Mononuclear cell (primary cell): ENCODE measurements at regions not wholly inside any gene's neighbourhood (a gene's known extent, or its start where the extent isn't known, plus 50 kb on each side); places are given as distances from the start of the nearest gene placed in this dataset.

ENCODE experiments used
- H3K27me3 ChIP-seq: 2 replicates; pipeline ENCODE4 v1.6.0; 2011; ENCODE audit warnings: low read length, control low read depth; ENCODE audit not compliant: insufficient read depth
- H3K4me1 ChIP-seq: 2 replicates; pipeline ENCODE4 v1.5.1; 2011; ENCODE audit warnings: mild to moderate bottlenecking, low read length, control low read depth; ENCODE audit not compliant: insufficient read depth
- H3K4me3 ChIP-seq: 2 replicates; pipeline ENCODE4 v1.5.1; 2011; ENCODE audit warnings: mild to moderate bottlenecking, low read length, moderate library complexity
- H3K9me3 ChIP-seq: 2 replicates; pipeline ENCODE4 v1.5.1; 2011; ENCODE audit warnings: low read depth, mild to moderate bottlenecking, control low read depth, low read length

DNA sequence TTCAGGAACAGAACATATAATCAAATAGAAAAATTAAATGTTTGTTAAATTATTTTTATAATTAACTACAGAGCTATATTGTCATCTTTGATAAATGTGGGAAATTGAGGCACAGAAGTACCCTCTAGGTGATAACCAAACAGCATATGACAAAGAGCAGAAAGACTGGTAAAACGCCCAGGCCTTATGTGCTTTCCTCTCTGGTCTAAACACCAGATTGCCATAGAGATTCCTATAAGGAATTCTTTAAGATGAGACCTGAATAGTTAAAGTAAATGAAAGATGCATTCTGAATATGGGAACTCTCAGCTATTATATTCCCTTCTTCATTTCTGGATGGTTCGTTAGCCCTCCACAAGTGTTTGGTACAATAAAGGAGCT is 140.0 kb upstream of the SOX5 start:
- H3K4me1 ChIP-seq = no peaks in the 10 kb centered on the region
- H3K9me3 ChIP-seq = no peaks in the 10 kb centered on the region
- H3K4me3 ChIP-seq = no peak overlapping the region
- no peaks in the 10 kb centered on the region for H3K27me3 ChIP-seq

DNA sequence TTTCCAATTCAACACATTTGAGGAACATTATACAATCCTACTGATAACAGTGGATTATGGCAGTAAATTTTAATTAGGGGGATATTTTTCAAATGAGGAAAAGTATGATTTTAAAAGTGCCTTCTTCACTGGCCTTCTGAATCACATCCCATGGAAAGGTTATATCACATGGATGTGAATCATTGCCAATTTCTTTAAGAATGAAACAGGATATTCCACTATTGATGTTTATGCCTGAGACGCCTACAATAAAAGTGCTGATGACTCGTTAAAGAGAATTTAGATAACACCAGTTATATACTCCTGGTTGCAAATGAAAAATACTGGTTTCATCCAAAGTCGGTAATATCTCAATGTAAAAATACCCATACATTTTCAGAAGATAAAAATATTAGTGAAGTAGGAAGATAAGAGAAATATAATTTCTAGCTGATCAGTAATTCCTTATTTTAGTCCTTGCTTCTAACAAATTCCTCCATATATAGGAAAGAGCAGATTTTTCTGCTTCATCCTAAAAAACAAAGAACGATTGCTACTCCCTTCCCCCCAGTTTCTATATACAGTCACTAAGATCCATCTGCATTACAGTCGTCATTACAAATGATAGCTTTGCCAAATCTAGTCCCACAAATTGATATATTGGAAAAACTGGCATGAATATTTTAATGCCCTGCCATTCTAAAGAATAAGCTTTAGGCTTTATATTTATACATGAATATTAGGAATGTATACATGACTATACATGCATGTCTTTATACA is 139.5 kb upstream of the SOX5 start:
- no peaks in the 10 kb centered on the region for H3K9me3 ChIP-seq
- H3K27me3 ChIP-seq = no peaks in the 10 kb centered on the region
- H3K4me3 ChIP-seq = no peak overlapping the region
- H3K4me1 ChIP-seq = no peaks in the 10 kb centered on the region

DNA sequence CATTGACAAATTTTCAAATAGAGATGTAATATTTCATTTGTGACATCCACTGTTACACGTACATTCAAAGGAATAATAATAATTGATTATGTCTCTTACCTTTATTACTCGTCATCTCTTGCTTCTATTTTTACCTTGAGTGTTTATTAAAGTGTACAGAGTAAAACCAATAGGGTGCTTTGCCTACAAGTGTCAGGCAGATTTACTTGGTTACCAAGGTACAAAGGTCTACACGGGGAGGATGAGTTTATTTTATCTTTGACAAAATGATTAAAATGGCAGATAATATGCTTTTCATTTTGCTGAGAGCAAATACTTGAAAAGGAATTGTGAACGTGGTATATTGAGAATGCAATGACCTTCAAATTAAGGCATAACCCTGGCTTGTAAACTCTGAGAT is 137.8 kb upstream of the SOX5 start:
- H3K4me1 ChIP-seq = no peaks in the 10 kb centered on the region
- H3K27me3 ChIP-seq = no peaks in the 10 kb centered on the region
- H3K9me3 ChIP-seq = no peaks in the 10 kb centered on the region

DNA sequence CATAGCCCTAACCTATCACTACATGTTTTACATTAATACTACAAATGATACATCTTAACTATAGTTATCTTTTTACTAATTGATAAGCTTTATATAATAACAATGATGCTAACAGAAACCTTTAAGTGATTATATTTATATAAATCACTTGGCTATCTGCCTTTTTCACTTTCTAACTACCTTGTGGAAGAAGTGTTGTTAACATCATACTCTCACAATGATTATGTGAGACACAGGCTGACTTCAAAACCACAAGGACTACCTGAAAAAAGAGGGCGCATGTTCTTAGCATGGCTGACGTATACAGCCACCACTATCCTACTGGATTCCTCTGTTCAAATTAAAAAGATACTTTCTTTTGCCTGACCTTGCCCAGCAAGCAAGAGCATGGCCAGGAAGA is 135.3 kb upstream of the SOX5 start:
- H3K27me3 ChIP-seq = no peaks in the 10 kb centered on the region
- H3K4me1 ChIP-seq = no peaks in the 10 kb centered on the region
- H3K9me3 ChIP-seq = no peaks in the 10 kb centered on the region
- H3K4me3 ChIP-seq = no peak overlapping the region

More for the DNA sequence above, 137.8 kb upstream of the SOX5 start:
- H3K4me3 ChIP-seq = no peak overlapping the region

DNA sequence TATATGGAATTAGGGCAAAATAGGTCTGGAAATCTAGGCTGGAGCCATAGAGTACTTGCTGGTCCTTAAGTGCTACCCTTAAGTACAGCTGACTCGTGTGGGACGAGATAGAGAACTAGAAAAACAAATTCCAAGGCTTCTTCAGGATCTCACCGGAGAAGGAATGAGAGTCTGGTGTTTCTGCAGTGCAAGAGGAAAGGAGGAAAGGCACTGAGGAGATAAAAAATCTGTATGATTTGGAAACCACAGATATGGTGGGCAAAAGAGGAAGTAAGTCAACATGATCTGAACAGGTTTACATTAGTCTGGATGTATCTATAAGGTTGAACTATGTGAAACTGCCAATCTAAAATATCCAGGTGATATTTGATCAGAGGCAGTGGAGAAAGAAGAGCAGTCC is 134.4 kb upstream of the SOX5 start:
- H3K4me3 ChIP-seq = no peak overlapping the region
- no peaks in the 10 kb centered on the region for H3K4me1 ChIP-seq
- H3K27me3 ChIP-seq = no peaks in the 10 kb centered on the region
- no peaks in the 10 kb centered on the region for H3K9me3 ChIP-seq

DNA sequence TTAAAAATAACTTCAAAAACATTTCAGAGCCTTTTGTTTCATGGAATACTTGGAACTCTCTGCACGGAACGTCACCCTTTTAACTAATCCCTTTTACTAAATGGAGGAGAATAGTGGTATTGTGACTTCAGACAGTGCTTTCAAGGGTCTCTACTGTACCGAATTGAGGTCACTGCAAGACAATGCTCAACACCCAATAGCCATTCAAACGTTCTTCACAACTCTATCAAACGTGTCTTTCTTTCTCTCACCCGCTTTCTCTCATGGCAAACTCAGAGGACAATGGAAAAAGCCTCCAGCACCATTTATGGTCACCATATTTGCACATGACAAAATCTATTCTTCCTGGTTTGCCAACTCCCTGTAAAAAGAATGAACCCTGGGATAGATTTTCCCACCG is 132.1 kb upstream of the SOX5 start:
- Histone ChIP-seq H3K27me3 (no peaks in the 10 kb centered on the region), H3K9me3 (no peaks in the 10 kb centered on the region), H3K4me1 (no peaks in the 10 kb centered on the region), H3K4me3 (no peak overlapping the region)

DNA sequence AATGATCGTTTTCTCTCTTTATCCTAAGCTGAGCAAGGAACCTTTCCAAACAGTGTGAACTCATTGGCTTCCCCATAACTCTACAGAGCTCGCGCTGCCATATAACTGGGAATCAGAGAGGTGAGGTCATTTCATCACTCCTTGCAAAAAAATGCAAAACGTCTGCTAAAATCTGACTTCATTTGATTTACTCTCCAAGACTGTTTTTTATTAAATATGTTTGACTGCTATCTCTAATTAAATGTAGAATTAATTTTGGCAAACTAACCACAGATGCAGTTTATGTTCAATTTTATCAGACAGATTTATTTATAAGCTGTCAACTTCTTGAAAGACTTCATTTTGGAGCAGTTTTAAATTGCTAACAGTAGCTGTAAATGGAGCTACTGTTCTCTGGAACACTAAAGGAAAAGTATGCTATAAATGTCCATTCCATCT is 131.6 kb upstream of the SOX5 start:
- no peaks in the 10 kb centered on the region for H3K27me3 ChIP-seq
- H3K9me3 ChIP-seq = no peaks in the 10 kb centered on the region
- no peaks in the 10 kb centered on the region for H3K4me1 ChIP-seq
- H3K4me3 ChIP-seq = no peak overlapping the region

DNA sequence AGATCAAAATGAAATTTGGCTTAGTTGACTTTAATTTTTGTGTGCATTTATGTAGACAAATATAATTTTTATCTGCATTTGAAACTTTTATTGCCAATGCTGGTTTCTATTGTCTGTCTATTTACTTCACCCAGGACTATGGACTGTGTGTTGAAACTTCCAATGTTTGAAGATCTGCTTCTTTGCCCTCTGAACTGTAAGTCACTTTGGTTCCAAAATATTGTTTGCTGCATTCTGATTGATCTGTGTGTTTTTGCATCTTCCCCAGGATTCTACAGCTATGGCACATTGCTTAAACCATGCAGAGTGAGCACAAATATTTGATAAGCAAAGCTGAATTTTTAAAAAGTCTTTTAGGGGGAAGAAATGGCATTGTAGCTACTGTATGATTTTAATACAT is 131.0 kb upstream of the SOX5 start:
- H3K4me3 ChIP-seq = no peak overlapping the region
- no peaks in the 10 kb centered on the region for H3K4me1 ChIP-seq
- H3K27me3 ChIP-seq = no peaks in the 10 kb centered on the region
- H3K9me3 ChIP-seq = no peaks in the 10 kb centered on the region

DNA sequence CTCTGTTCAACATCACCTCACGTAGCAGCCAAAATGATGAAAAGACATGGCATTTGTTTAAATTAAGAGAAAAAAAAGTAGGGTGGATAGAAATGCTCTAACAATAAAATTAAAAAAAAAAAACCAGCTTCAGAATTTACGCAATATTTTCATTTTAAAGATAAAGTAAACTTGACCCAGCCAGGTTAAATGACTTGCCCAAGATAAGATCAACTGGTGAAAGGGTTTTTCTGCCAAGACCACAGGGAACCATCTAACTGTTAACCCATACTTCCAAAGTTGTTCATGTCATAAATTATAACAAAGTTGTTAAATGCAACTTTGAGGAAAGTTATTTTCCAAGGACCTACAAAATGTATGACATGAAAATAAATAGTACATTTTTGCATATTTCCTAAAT is 129.6 kb upstream of the SOX5 start:
- Histone ChIP-seq H3K4me3 (no peak overlapping the region), H3K27me3 (no peaks in the 10 kb centered on the region), H3K4me1 (no peaks in the 10 kb centered on the region), H3K9me3 (no peaks in the 10 kb centered on the region)

DNA sequence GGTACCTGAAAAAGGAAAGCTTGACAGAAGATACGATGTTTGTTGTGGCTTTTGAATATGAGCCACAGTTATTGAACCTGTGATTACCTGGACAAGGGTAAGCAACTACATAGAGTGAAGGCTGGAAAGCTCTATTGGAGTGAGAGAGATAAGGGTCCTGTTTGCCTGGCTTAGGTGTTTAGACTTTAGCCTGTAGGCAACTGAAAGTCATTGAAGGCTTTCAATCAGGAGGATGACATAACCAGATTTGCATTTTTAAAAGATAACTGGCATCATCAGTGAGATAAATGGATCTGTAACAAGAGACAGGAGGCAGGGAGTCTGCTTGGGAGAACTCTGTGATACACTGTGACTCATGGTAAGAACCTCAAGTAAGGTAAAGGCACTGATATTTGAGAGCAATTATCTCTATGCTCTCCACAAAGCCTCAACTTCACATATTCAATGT is 128.9 kb upstream of the SOX5 start:
- no peaks in the 10 kb centered on the region for H3K4me1 ChIP-seq
- no peaks in the 10 kb centered on the region for H3K27me3 ChIP-seq
- H3K9me3 ChIP-seq = no peaks in the 10 kb centered on the region
- H3K4me3 ChIP-seq = no peak overlapping the region

DNA sequence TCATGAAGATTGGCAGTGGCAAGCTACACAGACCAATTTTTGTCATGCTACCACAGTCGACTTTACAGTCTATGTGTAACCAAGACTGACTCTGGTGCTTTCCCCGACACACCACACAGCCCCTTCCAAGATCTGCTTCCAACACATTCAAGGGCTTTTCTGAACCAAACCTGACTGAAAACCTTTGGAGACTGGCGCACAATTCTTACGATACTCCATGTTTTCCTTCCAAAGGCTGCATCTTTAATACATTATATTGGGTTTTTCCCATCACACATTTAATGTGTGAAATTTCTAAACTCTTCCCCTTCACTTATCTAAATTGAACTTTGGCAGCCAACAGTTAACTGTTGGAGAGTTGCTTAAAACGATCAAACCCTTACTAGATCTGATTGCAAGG is 127.7 kb upstream of the SOX5 start:
- Histone ChIP-seq H3K4me3 (no peak overlapping the region), H3K27me3 (no peaks in the 10 kb centered on the region), H3K4me1 (no peaks in the 10 kb centered on the region), H3K9me3 (no peaks in the 10 kb centered on the region)

DNA sequence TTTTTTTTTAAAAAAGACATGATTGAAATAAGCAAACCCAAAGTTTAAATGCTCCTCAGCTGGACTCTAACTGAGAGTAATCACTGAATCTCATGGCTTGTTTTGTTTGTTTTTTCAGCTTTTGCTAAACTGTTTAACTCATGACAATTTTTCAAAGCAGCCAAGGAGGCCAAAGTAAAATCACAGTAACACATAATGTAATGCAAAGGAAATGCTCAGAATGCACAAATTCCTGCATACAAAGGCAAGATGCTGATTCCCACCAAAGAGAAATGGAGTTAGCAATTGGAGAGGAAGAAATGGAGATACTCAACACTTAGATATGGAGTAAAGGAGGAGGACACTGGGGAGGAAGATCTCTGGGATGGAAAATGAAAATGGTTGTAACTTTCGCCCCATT is 126.2 kb upstream of the SOX5 start:
- no peaks in the 10 kb centered on the region for H3K9me3 ChIP-seq
- no peaks in the 10 kb centered on the region for H3K4me1 ChIP-seq
- H3K27me3 ChIP-seq = no peaks in the 10 kb centered on the region
- H3K4me3 ChIP-seq = no peak overlapping the region

DNA sequence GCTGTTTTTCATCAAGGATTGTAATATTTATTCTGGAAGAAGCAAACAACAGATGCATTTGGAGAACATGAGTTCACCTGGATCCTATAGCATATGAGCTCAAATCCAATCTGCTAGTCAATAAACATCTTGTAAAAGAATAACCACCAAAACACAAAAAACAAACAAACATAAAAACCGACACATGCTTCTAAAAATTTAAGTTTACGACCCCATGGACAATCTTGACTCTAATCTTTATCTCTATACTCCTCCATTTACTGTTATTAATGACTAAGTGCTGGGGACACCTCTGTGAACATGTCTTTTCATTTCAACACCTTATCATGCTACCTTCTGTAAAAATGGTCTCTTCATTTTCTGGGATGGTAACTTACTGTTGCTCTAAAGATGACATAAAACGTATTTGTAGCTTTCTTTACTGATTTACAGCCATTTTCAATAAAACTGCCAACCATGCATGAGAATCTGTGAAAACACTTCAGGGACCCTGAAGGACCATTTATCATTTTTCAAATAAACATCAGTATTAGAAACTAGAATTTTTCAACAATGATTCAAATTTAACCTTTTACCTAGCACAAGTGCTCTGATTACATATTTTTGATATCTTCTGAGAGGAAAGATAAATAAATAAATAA is 123.8 kb upstream of the SOX5 start:
- Histone ChIP-seq H3K4me1 (no peaks in the 10 kb centered on the region), H3K4me3 (no peak overlapping the region), H3K27me3 (no peaks in the 10 kb centered on the region), H3K9me3 (no peaks in the 10 kb centered on the region)

DNA sequence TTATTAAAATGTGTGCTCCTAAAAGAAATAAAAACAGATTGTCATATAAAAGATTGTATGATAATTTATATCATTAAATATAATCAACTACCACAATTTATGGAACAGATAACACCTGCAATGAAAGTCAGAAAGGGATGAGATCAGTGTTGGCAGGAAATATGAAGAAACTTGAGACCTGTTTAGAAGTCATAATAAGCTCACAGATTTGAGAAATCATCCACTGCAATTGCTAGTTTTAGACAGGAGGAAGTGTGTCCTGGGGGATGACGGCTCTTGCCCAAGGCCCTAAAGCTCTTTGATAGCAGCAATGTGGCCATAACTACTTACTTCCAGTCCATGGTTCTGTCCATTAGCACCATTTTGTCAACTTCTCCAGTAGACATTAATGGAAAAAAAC is 122.8 kb upstream of the SOX5 start:
- Histone ChIP-seq H3K9me3 (no peaks in the 10 kb centered on the region), H3K4me1 (no peaks in the 10 kb centered on the region), H3K4me3 (no peak overlapping the region), H3K27me3 (no peaks in the 10 kb centered on the region)

DNA sequence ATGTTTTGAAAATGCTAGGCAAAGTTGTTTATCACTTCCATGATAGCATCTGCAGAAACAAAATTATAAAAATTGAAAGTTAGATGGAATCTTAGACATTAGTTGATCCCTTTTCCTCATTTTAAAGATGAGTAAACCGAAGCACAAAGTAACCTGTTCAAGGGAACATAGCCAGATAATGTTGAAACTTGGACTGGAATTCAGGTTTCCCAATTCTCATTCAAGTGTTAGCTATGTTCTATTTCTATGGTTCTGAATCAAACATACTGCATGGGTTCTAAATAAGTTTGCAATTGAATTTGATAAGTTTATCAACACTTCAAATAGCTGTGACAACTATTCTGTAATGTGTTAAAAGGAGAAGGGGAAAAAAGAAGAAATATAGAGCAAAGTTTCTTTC is 122.4 kb upstream of the SOX5 start:
- Histone ChIP-seq H3K27me3 (no peaks in the 10 kb centered on the region), H3K9me3 (no peaks in the 10 kb centered on the region), H3K4me1 (no peaks in the 10 kb centered on the region), H3K4me3 (no peak overlapping the region)
